HG02678 (cell line): ENCODE measurements at regions not wholly inside any gene's neighbourhood (a gene's known extent, or its start where the extent isn't known, plus 50 kb on each side); places are given as distances from the start of the nearest gene placed in this dataset.

Experiments used
- ATAC-seq: cut with Tn5 transposase; IDR thresholded peaks from one replicate; pipeline ENCODE4 v1.9.1; 2021; ENCODE audit warnings: mild to moderate bottlenecking, moderate library complexity; ENCODE audit not compliant: unreplicated experiment

GRCh38 chr13:105996391-105997025, 539.0 kb downstream of the EFNB2 start:
- ATAC-seq = no peak

GRCh38 chr13:105994340-105994739, 541.1 kb downstream of the EFNB2 start:
- ATAC-seq = no peak

DNA sequence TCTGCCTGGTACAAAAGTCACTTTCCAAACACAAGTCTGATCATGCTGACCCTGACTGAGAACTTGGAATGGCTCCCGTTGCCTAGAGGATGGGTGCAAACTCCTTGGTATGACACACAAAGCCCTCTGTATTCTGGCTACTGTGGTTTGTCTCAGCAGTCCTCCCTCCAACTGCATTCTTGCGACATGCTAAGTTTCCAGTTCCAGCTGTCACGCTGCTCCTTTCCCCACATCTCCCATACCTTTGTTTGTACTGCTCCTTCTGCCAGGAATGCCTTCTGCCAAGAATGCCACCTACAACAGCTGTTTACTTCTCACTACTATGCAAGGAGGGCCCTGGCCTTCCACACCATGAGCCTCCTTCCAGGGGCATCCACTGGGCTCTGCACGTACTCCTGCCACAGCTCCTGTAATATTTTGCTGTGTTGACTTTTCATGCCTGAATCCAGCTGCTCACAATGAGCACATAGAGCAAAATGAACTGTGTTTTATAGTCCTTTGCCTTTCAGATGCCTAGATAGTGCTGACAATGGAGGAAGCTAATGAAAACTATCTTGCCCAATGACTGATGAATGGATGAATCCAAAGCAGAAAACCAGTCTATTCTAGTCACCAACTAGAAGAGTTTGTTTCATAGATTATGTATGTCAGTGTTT, 543.7 kb downstream of the EFNB2 start:
- no peak for ATAC-seq

DNA sequence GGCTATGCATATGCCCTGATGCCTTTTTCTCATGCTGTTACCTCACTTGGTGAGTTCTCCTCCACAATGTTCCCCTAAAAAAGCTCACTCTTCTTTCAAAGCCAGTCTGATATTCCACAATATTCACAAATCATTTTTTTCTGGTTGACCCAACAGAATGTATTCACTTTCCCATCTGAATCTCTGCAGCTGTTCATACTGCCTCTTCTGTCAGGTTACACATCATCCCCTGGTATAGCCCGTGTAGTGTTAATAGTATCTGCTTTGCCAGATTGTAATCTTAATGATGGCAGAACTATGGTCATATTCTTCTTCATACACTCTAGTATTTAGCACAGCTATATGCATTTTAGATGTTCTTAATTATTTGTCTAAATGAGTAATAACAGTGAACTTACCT, 544.3 kb downstream of the EFNB2 start:
- no peak for ATAC-seq

- ATAC-seq = no peak
Observed at GRCh38 chr13:105990256-105990958, 545.1 kb downstream of the EFNB2 start.

GRCh38 chr13:105984646-105985045, 550.8 kb downstream of the EFNB2 start:
- no peak for ATAC-seq

DNA sequence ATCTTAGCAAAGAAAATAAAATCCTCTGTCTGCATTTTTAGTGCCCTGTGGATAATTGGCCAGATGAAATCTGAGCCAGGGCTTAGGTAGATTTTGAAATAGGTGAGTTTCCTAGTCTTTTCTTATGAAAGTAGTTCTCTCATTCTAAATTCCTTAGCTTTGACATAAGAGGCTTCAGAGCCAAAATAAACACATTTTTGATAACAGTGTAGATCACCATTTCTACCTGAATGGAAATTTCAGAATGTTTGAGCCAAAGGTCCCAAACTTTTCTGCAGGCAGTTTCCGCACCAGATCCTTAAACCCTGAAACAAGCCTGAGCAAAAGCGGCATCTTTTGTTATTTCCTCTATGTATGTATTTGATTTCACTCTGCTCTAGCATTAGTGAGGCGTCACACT, 551.2 kb downstream of the EFNB2 start:
- ATAC-seq = no peak

- no peak for ATAC-seq
Observed at GRCh38 chr13:105982219-105982930, 553.1 kb downstream of the EFNB2 start.

DNA sequence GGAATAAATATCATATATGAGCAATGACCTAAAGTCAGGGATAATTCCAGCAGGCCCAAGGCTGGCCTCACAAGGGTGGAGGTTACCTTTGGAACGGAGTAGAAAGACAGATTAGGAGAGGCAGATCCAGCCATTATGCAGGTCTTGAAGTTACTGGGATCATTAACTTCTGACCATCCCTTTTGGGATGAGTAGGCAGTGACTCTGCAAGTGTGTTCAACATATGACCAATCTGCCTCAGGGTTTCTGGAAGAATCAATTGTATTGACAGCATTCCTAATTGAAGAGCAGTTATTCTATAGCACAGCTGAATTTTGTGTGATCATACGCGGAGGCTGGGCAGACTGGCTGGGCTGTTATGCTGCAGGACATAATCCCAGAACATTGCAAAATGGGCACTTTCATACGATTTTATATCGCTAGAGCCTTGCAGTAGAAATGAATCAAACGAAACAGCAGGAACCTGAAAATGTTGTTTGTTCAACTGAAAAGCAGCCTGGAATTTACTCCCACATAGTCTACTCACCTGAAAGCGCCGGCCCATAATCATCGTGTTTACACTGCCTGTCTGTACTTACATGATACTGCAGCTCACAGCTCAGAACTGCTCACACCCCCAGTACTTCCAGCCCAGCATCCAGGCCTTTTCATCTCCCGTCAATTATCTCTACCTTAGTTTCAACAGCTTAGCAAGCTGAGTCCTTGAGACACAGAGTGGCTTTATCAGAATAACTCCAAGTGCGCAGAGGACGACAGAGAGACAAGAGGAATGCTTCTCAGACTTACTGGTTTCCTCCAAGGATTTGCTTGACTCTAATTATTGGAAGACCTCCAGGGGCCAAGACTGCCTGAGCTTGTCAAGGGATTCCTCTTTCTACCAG, 556.1 kb downstream of the EFNB2 start:
- ATAC-seq = no peak

GRCh38 chr13:105974380-105974779, 561.1 kb downstream of the EFNB2 start:
- ATAC-seq = no peak

GRCh38 chr13:105972811-105973590, 562.5 kb downstream of the EFNB2 start:
- no peak for ATAC-seq

- ATAC-seq = no peak
Observed at GRCh38 chr13:105972306-105972721, 563.1 kb downstream of the EFNB2 start.

DNA sequence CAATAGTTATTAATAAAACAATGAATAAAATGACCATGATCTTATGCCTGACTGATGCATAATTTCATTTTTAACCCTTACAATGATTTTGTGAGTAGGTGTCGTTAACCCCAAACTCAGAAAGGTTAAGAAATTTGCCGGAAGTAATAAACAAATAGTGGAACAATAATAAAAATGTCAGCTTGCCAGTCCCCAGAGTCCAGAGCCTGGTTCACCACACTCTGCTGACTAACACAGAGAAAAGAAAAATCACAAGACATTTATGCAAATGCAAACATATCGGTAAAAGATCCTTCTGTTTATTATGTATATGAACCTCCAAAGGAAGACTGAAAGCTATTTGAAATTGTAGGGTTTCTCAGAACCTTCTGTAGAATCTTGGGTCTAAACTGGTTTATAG, 563.7 kb downstream of the EFNB2 start:
- no peak for ATAC-seq

GRCh38 chr13:105971312-105971711, 564.1 kb downstream of the EFNB2 start:
- no peak for ATAC-seq

DNA sequence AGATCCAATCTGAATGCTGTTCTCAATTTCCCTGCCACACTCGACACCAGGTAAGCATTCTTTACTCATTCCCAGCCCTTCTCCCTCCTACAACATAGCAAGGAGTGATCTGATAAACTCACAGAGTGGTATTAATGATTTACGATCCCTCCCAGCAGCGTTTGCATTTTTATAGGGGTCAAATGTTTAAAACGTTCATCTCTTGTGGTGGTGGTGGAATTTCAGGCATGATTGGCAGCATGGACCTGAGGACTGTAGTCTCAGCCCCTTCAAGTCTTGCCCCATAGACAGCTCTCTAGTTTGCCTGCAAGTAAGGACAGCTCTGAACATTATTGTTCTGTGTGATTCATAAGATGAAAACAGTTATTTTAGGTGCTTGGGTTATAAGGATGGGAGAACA, 565.7 kb downstream of the EFNB2 start:
- ATAC-seq = no peak

DNA sequence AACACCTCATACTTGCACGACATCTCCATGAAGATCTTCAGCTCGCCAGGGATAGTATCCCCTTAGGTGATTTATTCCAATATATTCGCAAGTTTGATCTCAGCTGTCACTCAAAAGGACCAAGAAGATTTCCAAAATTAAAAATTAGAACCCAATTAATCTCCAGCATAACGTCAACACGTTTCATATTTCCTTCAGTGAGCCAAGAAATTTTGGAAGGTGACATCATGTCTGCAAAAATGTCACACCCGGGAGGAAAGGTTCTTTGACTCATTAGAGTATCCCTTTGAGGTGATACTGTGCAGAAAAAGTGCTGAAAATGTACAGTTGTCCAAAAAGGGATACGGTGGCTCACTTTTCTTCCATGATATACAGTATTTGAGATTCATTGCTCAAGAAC, 569.6 kb downstream of the EFNB2 start:
- ATAC-seq = no peak

DNA sequence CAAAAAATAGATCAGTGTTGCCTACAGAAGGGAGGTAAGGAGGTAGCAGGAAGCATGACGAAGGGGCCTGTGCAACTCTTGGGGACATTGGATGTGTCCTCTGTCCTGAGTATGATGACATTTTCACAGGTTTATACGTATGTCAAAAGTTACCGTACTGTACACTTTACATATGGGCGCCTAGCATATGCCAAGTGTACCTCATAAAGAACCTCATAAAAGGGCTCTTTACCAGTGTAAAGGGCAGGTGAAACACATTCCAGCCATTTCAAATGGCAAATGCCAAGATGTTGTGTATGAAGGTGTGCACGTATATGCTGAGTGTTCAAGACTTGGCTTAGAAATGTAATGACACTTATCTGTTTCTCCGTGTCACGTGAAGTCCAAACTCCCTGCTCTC, 573.4 kb downstream of the EFNB2 start:
- no peak for ATAC-seq

- no peak for ATAC-seq
Observed at GRCh38 chr13:105961438-105961837, 574.0 kb downstream of the EFNB2 start.

- no peak for ATAC-seq
Observed at GRCh38 chr13:105960326-105960725, 575.1 kb downstream of the EFNB2 start.

GRCh38 chr13:105959876-105960275, 575.6 kb downstream of the EFNB2 start:
- ATAC-seq = no peak
